ENCODE measurements at regions not wholly inside any gene's neighbourhood (a gene's known extent, or its start where the extent isn't known, plus 50 kb on each side); places are given as distances from the start of the nearest gene placed in this dataset.

DNA sequence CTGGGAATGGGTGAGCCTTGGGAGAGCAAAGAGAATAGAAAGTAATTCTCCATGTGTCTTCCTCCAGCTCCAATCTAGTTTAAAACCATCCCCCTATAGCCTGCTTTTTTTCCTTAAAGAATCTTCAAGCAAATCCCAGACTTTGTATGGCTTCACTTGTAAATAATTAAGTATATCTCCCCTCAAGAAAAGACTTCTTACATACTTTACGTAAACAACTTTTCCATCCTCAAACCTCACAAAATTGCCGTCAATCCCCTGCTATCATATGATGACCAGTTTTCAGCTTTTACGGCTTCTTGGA lies 88.5 kb upstream of the PHACTR3 start:
- TF ChIP-seq, protein P1, sequence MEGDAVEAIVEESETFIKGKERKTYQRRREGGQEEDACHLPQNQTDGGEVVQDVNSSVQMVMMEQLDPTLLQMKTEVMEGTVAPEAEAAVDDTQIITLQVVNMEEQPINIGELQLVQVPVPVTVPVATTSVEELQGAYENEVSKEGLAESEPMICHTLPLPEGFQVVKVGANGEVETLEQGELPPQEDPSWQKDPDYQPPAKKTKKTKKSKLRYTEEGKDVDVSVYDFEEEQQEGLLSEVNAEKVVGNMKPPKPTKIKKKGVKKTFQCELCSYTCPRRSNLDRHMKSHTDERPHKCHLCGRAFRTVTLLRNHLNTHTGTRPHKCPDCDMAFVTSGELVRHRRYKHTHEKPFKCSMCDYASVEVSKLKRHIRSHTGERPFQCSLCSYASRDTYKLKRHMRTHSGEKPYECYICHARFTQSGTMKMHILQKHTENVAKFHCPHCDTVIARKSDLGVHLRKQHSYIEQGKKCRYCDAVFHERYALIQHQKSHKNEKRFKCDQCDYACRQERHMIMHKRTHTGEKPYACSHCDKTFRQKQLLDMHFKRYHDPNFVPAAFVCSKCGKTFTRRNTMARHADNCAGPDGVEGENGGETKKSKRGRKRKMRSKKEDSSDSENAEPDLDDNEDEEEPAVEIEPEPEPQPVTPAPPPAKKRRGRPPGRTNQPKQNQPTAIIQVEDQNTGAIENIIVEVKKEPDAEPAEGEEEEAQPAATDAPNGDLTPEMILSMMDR (IDR thresholded peaks at IDR 0.05): peak in 1 of 3 experiments; percentile 1
- TF ChIP-seq POLR2A (IDR thresholded peaks at IDR 0.05): no peak

Data from testis (tissue), 2 donors.